Mucosa of rectum (tissue), 2 donors: ENCODE measurements at regions not wholly inside any gene's neighbourhood (a gene's known extent, or its start where the extent isn't known, plus 50 kb on each side); places are given as distances from the start of the nearest gene placed in this dataset.

ENCODE experiments used
- H3K27ac ChIP-seq, 2 donors: one replicate each; pipeline ENCODE4 v1.7.0; 2013; ENCODE audit warnings: inconsistent platforms in 2 of 2, low read depth in 2 of 2, low read length in 2 of 2
- H3K27me3 ChIP-seq, 2 donors: one replicate each; pipeline ENCODE4 v1.7.0; 2013; ENCODE audit warnings: low read length in 2 of 2; ENCODE audit not compliant: control insufficient read depth in 2 of 2, insufficient read depth in 2 of 2
- H3K36me3 ChIP-seq, 2 donors: one replicate each; pipeline ENCODE4 v1.7.0; 2013; ENCODE audit warnings: low read length in 2 of 2; ENCODE audit not compliant: control insufficient read depth in 2 of 2, insufficient read depth in 2 of 2
- H3K4me1 ChIP-seq, 2 donors: one replicate each; pipeline ENCODE4 v1.7.0; 2013; ENCODE audit warnings: low read length in 2 of 2, mild to moderate bottlenecking in 1 of 2; ENCODE audit not compliant: control insufficient read depth in 2 of 2, insufficient read depth in 2 of 2
- H3K4me3 ChIP-seq, 2 donors: one replicate each; pipeline ENCODE4 v1.7.0; 2013; ENCODE audit warnings: low read length in 2 of 2
- H3K9ac ChIP-seq, 2 donors: one replicate each; pipeline ENCODE4 v1.7.0; 2013; ENCODE audit warnings: low read length in 2 of 2, low read depth in 1 of 2, mild to moderate bottlenecking in 1 of 2
- H3K9me3 ChIP-seq, 2 donors: one replicate each; pipeline ENCODE4 v1.7.0; 2013; ENCODE audit warnings: low read length in 2 of 2; ENCODE audit not compliant: control insufficient read depth in 2 of 2
- donor health status: healthy.
- donor health status: Normal muscosa, but diverticular disease.

GRCh38 chr15:96106181-96106580, 224.3 kb upstream of the NR2F2 start:
- Histone ChIP-seq H3K9ac (no peak overlapping the region), H3K36me3 (no peaks in the 10 kb centered on the region), H3K4me1 (no peaks in the 10 kb centered on the region), H3K27me3 (no peaks in the 10 kb centered on the region), H3K27ac (no peak overlapping the region), H3K9me3 (no peaks in the 10 kb centered on the region), H3K4me3 (no peak overlapping the region)

GRCh38 chr15:96106628-96107027, 223.9 kb upstream of the NR2F2 start:
- Histone ChIP-seq H3K36me3 (no peaks in the 10 kb centered on the region), H3K4me3 (no peak overlapping the region), H3K4me1 (no peaks in the 10 kb centered on the region), H3K27me3 (no peaks in the 10 kb centered on the region), H3K9ac (no peak overlapping the region), H3K27ac (no peak overlapping the region), H3K9me3 (no peaks in the 10 kb centered on the region)

GRCh38 chr15:96107916-96108315, 222.6 kb upstream of the NR2F2 start:
- Histone ChIP-seq H3K27ac (no peak overlapping the region), H3K36me3 (no peaks in the 10 kb centered on the region), H3K9me3 (no peaks in the 10 kb centered on the region), H3K9ac (no peak overlapping the region), H3K4me3 (no peak overlapping the region), H3K27me3 (no peaks in the 10 kb centered on the region), H3K4me1 (no peaks in the 10 kb centered on the region)

GRCh38 chr15:96108405-96108804, 222.1 kb upstream of the NR2F2 start:
- no peak overlapping the region for H3K9ac ChIP-seq
- H3K9me3 ChIP-seq, result no peaks in the 10 kb centered on the region
- no peak overlapping the region for H3K4me3 ChIP-seq
- no peaks in the 10 kb centered on the region for H3K36me3 ChIP-seq
- H3K27ac ChIP-seq, result no peak overlapping the region
- no peaks in the 10 kb centered on the region for H3K4me1 ChIP-seq
- no peaks in the 10 kb centered on the region for H3K27me3 ChIP-seq

GRCh38 chr15:96109820-96110219, 220.7 kb upstream of the NR2F2 start:
- no peaks in the 10 kb centered on the region for H3K9me3 ChIP-seq
- H3K4me3 ChIP-seq, result no peak overlapping the region
- H3K27me3 ChIP-seq, result no peaks in the 10 kb centered on the region
- H3K4me1 ChIP-seq, result no peaks in the 10 kb centered on the region
- no peak overlapping the region for H3K27ac ChIP-seq
- H3K36me3 ChIP-seq, result no peaks in the 10 kb centered on the region
- no peak overlapping the region for H3K9ac ChIP-seq

GRCh38 chr15:96112018-96112417, 218.5 kb upstream of the NR2F2 start:
- Histone ChIP-seq H3K9me3 (no peaks in the 10 kb centered on the region), H3K4me1 (no peaks in the 10 kb centered on the region), H3K4me3 (no peak overlapping the region), H3K27ac (no peak overlapping the region), H3K27me3 (no peaks in the 10 kb centered on the region), H3K36me3 (no peaks in the 10 kb centered on the region), H3K9ac (no peak overlapping the region)

- H3K27me3 ChIP-seq, result no peaks in the 10 kb centered on the region
- H3K27ac ChIP-seq, result no peak overlapping the region
- H3K9me3 ChIP-seq, result no peaks in the 10 kb centered on the region
- H3K36me3 ChIP-seq, result no peaks in the 10 kb centered on the region
- no peaks in the 10 kb centered on the region for H3K4me1 ChIP-seq
- H3K4me3 ChIP-seq, result no peak overlapping the region
- no peak overlapping the region for H3K9ac ChIP-seq
These were observed 214.9 kb upstream of the NR2F2 start for GRCh38 chr15:96115642-96116041.

- no peak overlapping the region for H3K9ac ChIP-seq
- no peak overlapping the region for H3K27ac ChIP-seq
- H3K9me3 ChIP-seq, result no peaks in the 10 kb centered on the region
- no peak overlapping the region for H3K4me3 ChIP-seq
- H3K4me1 ChIP-seq, result no peaks in the 10 kb centered on the region
- H3K36me3 ChIP-seq, result no peaks in the 10 kb centered on the region
- H3K27me3 ChIP-seq, result no peaks in the 10 kb centered on the region
These were observed 213.2 kb upstream of the NR2F2 start for GRCh38 chr15:96117270-96117669.

GRCh38 chr15:96119734-96120133, 210.8 kb upstream of the NR2F2 start:
- Histone ChIP-seq H3K27ac (no peak overlapping the region), H3K36me3 (no peaks in the 10 kb centered on the region), H3K4me3 (no peak overlapping the region), H3K9ac (no peak overlapping the region), H3K4me1 (no peaks in the 10 kb centered on the region), H3K27me3 (no peaks in the 10 kb centered on the region), H3K9me3 (no peaks in the 10 kb centered on the region)

GRCh38 chr15:96121086-96121920, 209.2 kb upstream of the NR2F2 start:
- no peaks in the 10 kb centered on the region for H3K27me3 ChIP-seq
- H3K9ac ChIP-seq, result no peak overlapping the region
- no peaks in the 10 kb centered on the region for H3K4me1 ChIP-seq
- no peaks in the 10 kb centered on the region for H3K9me3 ChIP-seq
- H3K4me3 ChIP-seq, result no peak overlapping the region
- H3K36me3 ChIP-seq, result no peaks in the 10 kb centered on the region
- H3K27ac ChIP-seq, result no peak overlapping the region
